ENCODE measurements at regions not wholly inside any gene's neighbourhood (a gene's known extent, or its start where the extent isn't known, plus 50 kb on each side); places are given as distances from the start of the nearest gene placed in this dataset.

DNA sequence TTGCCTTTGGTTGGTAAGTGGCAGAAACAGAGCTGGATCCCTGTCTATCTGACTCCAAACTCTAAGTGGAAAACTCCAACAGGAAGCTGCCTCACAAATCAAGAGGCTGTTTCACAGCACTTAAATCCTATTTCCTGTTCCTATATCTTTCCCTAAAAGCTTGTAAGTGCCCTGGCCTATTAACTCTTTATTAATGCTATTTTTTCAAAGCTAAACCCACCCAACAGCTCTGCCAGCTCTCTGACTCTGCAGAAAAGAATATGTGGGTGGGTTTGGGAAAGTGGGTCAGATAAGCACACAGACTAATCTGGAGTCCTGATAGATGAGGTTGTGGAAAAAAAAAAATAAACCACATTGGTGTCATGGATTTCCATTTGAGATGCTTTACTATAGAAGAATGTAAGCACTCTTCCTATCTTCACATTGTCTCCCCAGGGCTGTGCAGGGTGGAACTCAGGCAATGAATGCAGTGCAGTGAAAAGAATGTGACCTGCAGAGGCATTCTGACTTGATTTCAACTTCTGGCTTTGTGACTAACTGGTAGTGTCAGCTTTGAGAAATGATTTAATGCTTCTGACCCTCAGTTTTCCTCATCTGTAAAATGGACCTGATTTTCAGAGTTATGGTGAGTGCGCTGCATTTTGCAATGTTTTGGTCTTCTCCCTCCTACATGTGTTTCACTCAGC, 125.6 kb downstream of the AASDHPPT start:
- Histone ChIP-seq H3K4me1 (ENCODE audit: control insufficient read depth, low read length) (no peaks in the 10 kb centered on the region), H4K20me1 (ENCODE audit: control insufficient read depth, insufficient read depth, low read depth, low read length) (no peaks in the 10 kb centered on the region), H3K9me3 (ENCODE audit: control insufficient read depth, insufficient read depth, low read length) (no peaks in the 10 kb centered on the region), H3K9me2 (replicated peaks; ENCODE audit: control insufficient read depth, low read length) (no peaks in the 10 kb centered on the region), H3K4me3 (ENCODE audit: low read length) (no peak overlapping the region), H3K4me2 (ENCODE audit: low read length) (no peak overlapping the region), H3K36me3 (ENCODE audit: control insufficient read depth, low read length) (no peaks in the 10 kb centered on the region), H3K27me3 (ENCODE audit: control insufficient read depth, low read length) (no peaks in the 10 kb centered on the region), H3F3A (ENCODE audit: control insufficient read depth, insufficient read depth) (no peaks in the 10 kb centered on the region), H3K79me2 (ENCODE audit: control insufficient read depth, low read length) (no peaks in the 10 kb centered on the region), H3K27ac (ENCODE audit: low read depth, low read length) (no peak overlapping the region)
- TF ChIP-seq, protein P1, sequence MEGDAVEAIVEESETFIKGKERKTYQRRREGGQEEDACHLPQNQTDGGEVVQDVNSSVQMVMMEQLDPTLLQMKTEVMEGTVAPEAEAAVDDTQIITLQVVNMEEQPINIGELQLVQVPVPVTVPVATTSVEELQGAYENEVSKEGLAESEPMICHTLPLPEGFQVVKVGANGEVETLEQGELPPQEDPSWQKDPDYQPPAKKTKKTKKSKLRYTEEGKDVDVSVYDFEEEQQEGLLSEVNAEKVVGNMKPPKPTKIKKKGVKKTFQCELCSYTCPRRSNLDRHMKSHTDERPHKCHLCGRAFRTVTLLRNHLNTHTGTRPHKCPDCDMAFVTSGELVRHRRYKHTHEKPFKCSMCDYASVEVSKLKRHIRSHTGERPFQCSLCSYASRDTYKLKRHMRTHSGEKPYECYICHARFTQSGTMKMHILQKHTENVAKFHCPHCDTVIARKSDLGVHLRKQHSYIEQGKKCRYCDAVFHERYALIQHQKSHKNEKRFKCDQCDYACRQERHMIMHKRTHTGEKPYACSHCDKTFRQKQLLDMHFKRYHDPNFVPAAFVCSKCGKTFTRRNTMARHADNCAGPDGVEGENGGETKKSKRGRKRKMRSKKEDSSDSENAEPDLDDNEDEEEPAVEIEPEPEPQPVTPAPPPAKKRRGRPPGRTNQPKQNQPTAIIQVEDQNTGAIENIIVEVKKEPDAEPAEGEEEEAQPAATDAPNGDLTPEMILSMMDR (IDR thresholded peaks at IDR 0.05; ENCODE audit: low read depth, low read length, poor library complexity, severe bottlenecking) = no peak
- no peak for TF ChIP-seq EZH2phosphoT487 (IDR thresholded peaks at IDR 0.05; ENCODE audit: borderline replicate concordance, low read length)

DNA sequence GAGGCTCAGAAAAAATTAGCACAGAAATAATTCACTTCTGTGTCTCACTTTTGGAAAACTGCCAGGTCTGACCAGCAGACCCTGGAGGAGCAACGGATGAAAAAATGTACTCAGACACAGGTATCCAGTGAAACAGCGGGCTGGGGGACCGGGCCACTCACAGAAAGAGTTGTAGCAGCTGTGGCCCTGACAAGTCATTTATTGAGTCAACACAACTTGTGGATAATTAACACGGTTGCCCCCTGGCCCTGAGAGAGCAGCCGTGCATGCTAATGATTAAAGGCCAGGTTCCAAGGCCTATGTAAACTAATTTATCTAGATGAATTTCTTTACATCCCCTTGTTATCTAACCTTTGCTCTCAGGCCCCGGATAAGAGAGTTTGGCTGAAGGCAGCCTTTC, 131.3 kb downstream of the AASDHPPT start:
- Histone ChIP-seq H3K4me3 (ENCODE audit: low read length) (no peak overlapping the region), H3K36me3 (ENCODE audit: control insufficient read depth, low read length) (no peaks in the 10 kb centered on the region), H3F3A (ENCODE audit: control insufficient read depth, insufficient read depth) (no peaks in the 10 kb centered on the region), H3K79me2 (ENCODE audit: control insufficient read depth, low read length) (no peaks in the 10 kb centered on the region), H3K27ac (ENCODE audit: low read depth, low read length) (no peak overlapping the region), H3K4me2 (ENCODE audit: low read length) (no peak overlapping the region), H3K9me3 (ENCODE audit: control insufficient read depth, insufficient read depth, low read length) (no peaks in the 10 kb centered on the region), H3K27me3 (ENCODE audit: control insufficient read depth, low read length) (no peaks in the 10 kb centered on the region), H3K9me2 (replicated peaks; ENCODE audit: control insufficient read depth, low read length) (no peaks in the 10 kb centered on the region), H4K20me1 (ENCODE audit: control insufficient read depth, insufficient read depth, low read depth, low read length) (no peaks in the 10 kb centered on the region), H3K4me1 (ENCODE audit: control insufficient read depth, low read length) (no peaks in the 10 kb centered on the region)
- no peak for TF ChIP-seq EZH2phosphoT487 (IDR thresholded peaks at IDR 0.05; ENCODE audit: borderline replicate concordance, low read length)
- TF ChIP-seq, protein P1 (IDR thresholded peaks at IDR 0.05; ENCODE audit: low read depth, low read length, poor library complexity, severe bottlenecking) = no peak

- no peaks in the 10 kb centered on the region for H4K20me1 ChIP-seq (ENCODE audit: control insufficient read depth, insufficient read depth, low read depth, low read length)
- H3K79me2 ChIP-seq (ENCODE audit: control insufficient read depth, low read length) = no peaks in the 10 kb centered on the region
- no peaks in the 10 kb centered on the region for H3K36me3 ChIP-seq (ENCODE audit: control insufficient read depth, low read length)
- no peak for TF ChIP-seq EZH2phosphoT487 (IDR thresholded peaks at IDR 0.05; ENCODE audit: borderline replicate concordance, low read length)
- TF ChIP-seq, protein P1 (IDR thresholded peaks at IDR 0.05; ENCODE audit: low read depth, low read length, poor library complexity, severe bottlenecking) = no peak
- H3K9me3 ChIP-seq (ENCODE audit: control insufficient read depth, insufficient read depth, low read length) = no peaks in the 10 kb centered on the region
- no peaks in the 10 kb centered on the region for H3K4me1 ChIP-seq (ENCODE audit: control insufficient read depth, low read length)
- H3K27ac ChIP-seq (ENCODE audit: low read depth, low read length) = no peak overlapping the region
- no peaks in the 10 kb centered on the region for H3K27me3 ChIP-seq (ENCODE audit: control insufficient read depth, low read length)
- no peaks in the 10 kb centered on the region for H3K9me2 ChIP-seq (replicated peaks; ENCODE audit: control insufficient read depth, low read length)
- no peak overlapping the region for H3K4me2 ChIP-seq (ENCODE audit: low read length)
- H3F3A ChIP-seq (ENCODE audit: control insufficient read depth, insufficient read depth) = no peaks in the 10 kb centered on the region
- no peak overlapping the region for H3K4me3 ChIP-seq (ENCODE audit: low read length)
Measured at GRCh38 chr11:106212081-106212480, 134.6 kb downstream of the AASDHPPT start.
